ENCODE measurements at regions not wholly inside any gene's neighbourhood (a gene's known extent, or its start where the extent isn't known, plus 50 kb on each side); places are given as distances from the start of the nearest gene placed in this dataset.

DNA sequence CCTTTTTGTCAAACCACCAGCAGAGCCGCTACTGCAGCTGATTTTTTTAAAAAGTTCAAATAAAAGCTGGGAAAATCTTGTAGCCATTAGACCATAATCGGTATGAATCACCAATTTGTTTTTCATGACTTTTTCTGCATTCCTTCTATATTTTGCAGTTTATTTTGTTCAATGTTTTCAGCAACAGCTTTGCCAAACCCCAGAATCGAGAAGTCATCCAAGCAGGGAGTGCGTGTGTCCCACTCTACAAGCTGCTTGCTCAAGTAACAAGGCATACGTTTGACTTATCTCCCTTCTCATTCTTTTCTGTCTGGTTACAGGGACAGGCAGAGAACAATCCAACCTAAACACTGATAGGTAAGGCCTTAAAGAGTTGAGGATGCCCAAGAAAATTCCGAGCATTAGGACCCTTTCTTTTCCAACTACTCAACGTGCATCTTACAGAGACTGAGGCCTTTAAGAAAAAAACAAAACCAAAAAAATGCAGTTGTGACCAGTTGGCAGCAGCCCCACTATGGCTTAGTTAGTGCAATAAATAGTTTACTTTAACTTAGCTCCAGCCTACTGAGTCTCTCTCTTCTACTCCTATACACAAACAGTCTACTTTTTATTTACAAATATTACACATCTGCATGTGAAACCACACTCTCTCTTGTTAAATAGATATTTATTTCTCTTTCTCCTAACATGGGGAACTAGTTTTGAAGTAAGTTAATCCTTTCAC lies 134.7 kb upstream of the SLIT3 start:
- peaks cover 5% of the 10 kb centered on the region for H3K27me3 Mint-ChIP-seq
- H3K36me3 Mint-ChIP-seq, result no peaks in the 10 kb centered on the region
- no peaks in the 10 kb centered on the region for H3K9me3 Mint-ChIP-seq

GRCh38 chr5:169433221-169433651 lies 132.3 kb upstream of the SLIT3 start:
- no peaks in the 10 kb centered on the region for H3K4me1 Mint-ChIP-seq
- H3K36me3 Mint-ChIP-seq, result no peaks in the 10 kb centered on the region
- no peak overlapping the region for H3K4me3 Mint-ChIP-seq
- H3K9me3 Mint-ChIP-seq, result peaks cover 0 to 2% (median 0%) of the 10 kb centered on the region in 3 donors
- H3K27ac Mint-ChIP-seq, result no peak overlapping the region
- peaks cover 2% of the 10 kb centered on the region for H3K27me3 Mint-ChIP-seq

More for the DNA sequence above, 134.7 kb upstream of the SLIT3 start:
- Mint-ChIP-seq H3K4me3 (no peak overlapping the region), H3K27ac (no peak overlapping the region), H3K4me1 (no peaks in the 10 kb centered on the region)

DNA sequence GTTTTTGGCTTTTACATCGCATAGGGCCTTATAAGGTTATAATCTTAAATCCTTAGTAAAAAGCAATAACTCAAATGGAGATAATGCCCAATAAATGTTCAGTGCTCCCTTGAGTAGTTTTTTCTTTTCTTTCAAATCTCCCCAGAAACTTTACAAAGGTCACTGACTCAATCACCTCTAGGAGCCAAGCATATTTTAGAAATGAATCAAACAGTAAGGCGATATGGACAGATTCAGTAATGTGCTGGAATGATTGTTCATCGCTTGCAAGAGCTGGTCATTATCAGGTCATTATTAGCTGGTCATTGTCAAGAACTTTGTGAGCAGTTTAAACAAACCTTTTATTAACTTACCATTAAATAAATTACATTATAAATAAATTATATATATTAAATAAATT lies 130.4 kb upstream of the SLIT3 start:
- Mint-ChIP-seq H3K9me3 (peaks cover 0 to 2% (median 0%) of the 10 kb centered on the region in 3 donors), H3K4me1 (no peaks in the 10 kb centered on the region), H3K4me3 (no peak overlapping the region), H3K27me3 (no peaks in the 10 kb centered on the region), H3K36me3 (no peaks in the 10 kb centered on the region), H3K27ac (no peak overlapping the region)

- Mint-ChIP-seq H3K27me3 (no peaks in the 10 kb centered on the region), H3K27ac (no peak overlapping the region), H3K4me3 (no peak overlapping the region), H3K9me3 (peaks cover 0 to 2% (median 0%) of the 10 kb centered on the region in 3 donors), H3K4me1 (no peaks in the 10 kb centered on the region), H3K36me3 (no peaks in the 10 kb centered on the region)
Observed at GRCh38 chr5:169430671-169431070, 129.7 kb upstream of the SLIT3 start.

GRCh38 chr5:169429044-169429443 lies 128.1 kb upstream of the SLIT3 start:
- Mint-ChIP-seq H3K4me1 (no peaks in the 10 kb centered on the region), H3K36me3 (peaks cover 2% of the 10 kb centered on the region), H3K9me3 (peaks cover 0 to 2% (median 0%) of the 10 kb centered on the region in 3 donors), H3K4me3 (no peak overlapping the region), H3K27ac (no peak overlapping the region), H3K27me3 (no peaks in the 10 kb centered on the region)

DNA sequence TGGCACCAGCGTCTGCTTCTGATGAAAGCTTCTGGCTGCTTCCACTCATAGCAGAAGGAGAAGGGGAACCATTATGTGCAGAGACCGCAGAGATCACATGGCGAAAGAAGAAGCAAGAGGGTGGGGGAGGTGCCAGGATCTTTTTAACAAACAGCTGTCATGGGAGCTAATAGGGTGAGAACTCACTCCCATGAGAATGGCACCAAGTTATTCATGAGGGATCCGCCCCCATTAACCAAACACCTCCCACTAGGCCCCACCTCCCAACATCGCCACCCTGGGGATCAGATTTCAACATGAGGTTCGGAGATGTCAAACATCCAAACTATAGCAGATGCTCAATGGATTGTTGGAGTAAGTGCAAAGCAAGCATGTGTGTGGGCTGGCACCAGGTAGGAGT lies 125.8 kb upstream of the SLIT3 start:
- Mint-ChIP-seq H3K9me3 (peaks cover 0 to 2% (median 0%) of the 10 kb centered on the region in 3 donors), H3K36me3 (peaks cover 2% of the 10 kb centered on the region), H3K4me1 (no peaks in the 10 kb centered on the region), H3K27me3 (no peaks in the 10 kb centered on the region), H3K4me3 (no peak overlapping the region), H3K27ac (no peak overlapping the region)

DNA sequence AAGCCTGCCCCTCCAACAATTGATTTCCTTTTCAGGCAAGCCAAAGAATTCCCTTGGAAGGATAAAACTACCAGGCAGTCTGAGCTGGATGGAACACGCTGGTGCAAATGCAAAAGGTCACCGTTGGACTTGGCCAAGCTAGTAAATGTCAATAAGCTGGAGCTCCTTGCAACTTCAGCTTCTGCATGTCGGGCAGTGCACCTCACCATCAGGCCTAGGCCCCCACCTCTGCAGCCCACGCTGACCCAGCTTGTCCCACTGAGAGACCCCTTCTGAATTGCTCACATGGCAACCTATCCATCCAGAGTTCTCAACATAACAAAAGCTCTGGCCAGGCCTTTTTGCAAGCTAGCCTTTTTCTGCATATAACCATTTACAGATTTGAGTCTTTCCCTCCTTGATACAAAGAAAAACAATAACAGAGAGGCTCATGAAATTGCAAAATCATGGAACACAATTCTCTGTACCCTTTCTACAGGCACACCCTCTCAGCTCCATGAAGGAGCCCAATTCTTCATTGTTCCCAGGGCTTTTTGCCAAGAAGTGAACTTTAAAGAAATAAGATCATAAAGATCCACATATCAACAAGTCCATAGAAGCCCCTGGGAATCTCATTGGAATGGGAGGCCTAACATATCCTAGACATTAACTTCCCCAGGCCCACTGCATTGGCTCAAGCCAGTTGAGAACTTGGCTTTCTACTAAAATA lies 123.9 kb upstream of the SLIT3 start:
- peaks cover 2% of the 10 kb centered on the region for H3K36me3 Mint-ChIP-seq
- no peak overlapping the region for H3K4me3 Mint-ChIP-seq
- no peaks in the 10 kb centered on the region for H3K4me1 Mint-ChIP-seq
- H3K9me3 Mint-ChIP-seq, result no peaks in the 10 kb centered on the region
- H3K27ac Mint-ChIP-seq, result no peak overlapping the region
- peaks cover 2% of the 10 kb centered on the region for H3K27me3 Mint-ChIP-seq

- no peaks in the 10 kb centered on the region for H3K9me3 Mint-ChIP-seq
- peaks cover 2% of the 10 kb centered on the region for H3K36me3 Mint-ChIP-seq
Observed at GRCh38 chr5:169424279-169424655, 123.3 kb upstream of the SLIT3 start.

GRCh38 chr5:169423580-169424278 lies 122.8 kb upstream of the SLIT3 start:
- Mint-ChIP-seq H3K4me3 (no peak overlapping the region), H3K27me3 (peaks cover 2% of the 10 kb centered on the region), H3K9me3 (no peaks in the 10 kb centered on the region), H3K4me1 (no peaks in the 10 kb centered on the region), H3K27ac (no peak overlapping the region), H3K36me3 (peaks cover 2% of the 10 kb centered on the region)

More at GRCh38 chr5:169424279-169424655, 123.3 kb upstream of the SLIT3 start:
- no peak overlapping the region for H3K4me3 Mint-ChIP-seq
- H3K4me1 Mint-ChIP-seq, result no peaks in the 10 kb centered on the region
- peaks cover 2% of the 10 kb centered on the region for H3K27me3 Mint-ChIP-seq
- no peak overlapping the region for H3K27ac Mint-ChIP-seq

- peaks cover 2% of the 10 kb centered on the region for H3K36me3 Mint-ChIP-seq
- H3K27ac Mint-ChIP-seq, result no peak overlapping the region
- no peak overlapping the region for H3K4me3 Mint-ChIP-seq
- H3K27me3 Mint-ChIP-seq, result peaks cover 11% of the 10 kb centered on the region
- peaks cover 0 to 1% (median 0%) of the 10 kb centered on the region in 3 donors for H3K4me1 Mint-ChIP-seq
- no peaks in the 10 kb centered on the region for H3K9me3 Mint-ChIP-seq
Observed at GRCh38 chr5:169422087-169422486, 121.1 kb upstream of the SLIT3 start.

- Mint-ChIP-seq H3K4me1 (peaks cover 0 to 5% (median 3%) of the 10 kb centered on the region in 3 donors), H3K9me3 (no peaks in the 10 kb centered on the region), H3K27me3 (peaks cover 11% of the 10 kb centered on the region), H3K27ac (no peak overlapping the region), H3K36me3 (peaks cover 2% of the 10 kb centered on the region), H3K4me3 (no peak overlapping the region)
Observed at GRCh38 chr5:169421677-169422076, 120.7 kb upstream of the SLIT3 start.

- Mint-ChIP-seq H3K27ac (no peak overlapping the region), H3K4me1 (peaks cover 0 to 9% (median 5%) of the 10 kb centered on the region in 3 donors), H3K9me3 (no peaks in the 10 kb centered on the region), H3K27me3 (peaks cover 12% of the 10 kb centered on the region), H3K4me3 (no peak overlapping the region), H3K36me3 (no peaks in the 10 kb centered on the region)
Observed at GRCh38 chr5:169417676-169418075, 116.7 kb upstream of the SLIT3 start.

GRCh38 chr5:169416583-169417196 lies 115.8 kb upstream of the SLIT3 start:
- Mint-ChIP-seq H3K9me3 (no peaks in the 10 kb centered on the region), H3K4me1 (peaks cover 0 to 9% (median 5%) of the 10 kb centered on the region in 3 donors), H3K4me3 (peak overlapping the region in 1 of 4 donors; percentile 19)

GRCh38 chr5:169415948-169416347 lies 115.0 kb upstream of the SLIT3 start:
- peaks cover 12% of the 10 kb centered on the region for H3K27me3 Mint-ChIP-seq
- H3K9me3 Mint-ChIP-seq, result no peaks in the 10 kb centered on the region
- peaks cover 0 to 9% (median 5%) of the 10 kb centered on the region in 3 donors for H3K4me1 Mint-ChIP-seq
- no peak overlapping the region for H3K27ac Mint-ChIP-seq
- H3K4me3 Mint-ChIP-seq, result peak overlapping the region in 1 of 4 donors; percentile 45
- H3K36me3 Mint-ChIP-seq, result no peaks in the 10 kb centered on the region

More at GRCh38 chr5:169416583-169417196, 115.8 kb upstream of the SLIT3 start:
- Mint-ChIP-seq H3K36me3 (no peaks in the 10 kb centered on the region), H3K27ac (no peak overlapping the region), H3K27me3 (peaks cover 12% of the 10 kb centered on the region)

GRCh38 chr5:169415371-169415770 lies 114.4 kb upstream of the SLIT3 start:
- Mint-ChIP-seq H3K4me3 (no peak overlapping the region), H3K4me1 (peaks cover 0 to 9% (median 5%) of the 10 kb centered on the region in 3 donors), H3K27me3 (peaks cover 12% of the 10 kb centered on the region), H3K27ac (no peak overlapping the region), H3K9me3 (no peaks in the 10 kb centered on the region), H3K36me3 (no peaks in the 10 kb centered on the region)
